ENCODE measurements at regions not wholly inside any gene's neighbourhood (a gene's known extent, or its start where the extent isn't known, plus 50 kb on each side); places are given as distances from the start of the nearest gene placed in this dataset.

DNA sequence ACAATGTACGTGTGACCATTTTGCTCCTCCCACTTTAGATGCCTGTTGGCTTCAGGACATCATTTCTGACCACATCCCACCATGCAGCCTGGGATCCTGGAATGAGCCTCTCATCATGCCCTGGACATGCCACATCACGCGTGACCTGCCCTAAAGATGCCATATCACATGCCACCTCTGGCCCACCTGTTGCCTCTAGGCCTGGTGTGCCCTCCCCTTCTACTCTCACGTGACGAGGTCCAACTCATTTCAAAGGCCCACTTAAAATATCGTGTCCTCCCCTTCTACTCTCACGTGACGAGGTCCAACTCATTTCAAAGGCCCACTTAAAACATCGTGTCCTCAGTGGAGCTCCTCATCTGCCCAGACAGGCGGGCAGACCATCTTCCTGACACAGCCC, 254.9 kb downstream of the TEX36 start:
- Histone ChIP-seq H2AFZ (ENCODE audit: low read depth) (no peak overlapping the region), H3K4me3 (ENCODE audit: low read depth in 2 of 2, low read length in 1 of 2) (no peak overlapping the region), H3K27ac (ENCODE audit: low read depth in 2 of 2, low read length in 1 of 2) (no peak overlapping the region), H3K36me3 (replicated peaks in 1 of 2; ENCODE audit: control insufficient read depth in 1 of 2, insufficient read depth in 2 of 2, low read length in 1 of 2) (peaks cover 0 to 5% of the 10 kb centered on the region in 2 experiments), H3K4me2 (no peak overlapping the region), H3K9me2 (0 out of 2 replicates have a peak, but pooled peaks cover 5% of the 10 kb centered on the region), H4K20me1 (ENCODE audit: insufficient read depth) (no peaks in the 10 kb centered on the region), H3F3A (replicated peaks; ENCODE audit: insufficient read depth) (no peaks in the 10 kb centered on the region), H3K9ac (no peak overlapping the region), H3K4me1 (ENCODE audit: control insufficient read depth in 1 of 2, insufficient read depth in 2 of 2, low read depth in 1 of 2, low read length in 1 of 2) (no peaks in the 10 kb centered on the region), H3K27me3 (ENCODE audit: insufficient read depth) (no peaks in the 10 kb centered on the region), H3K79me2 (ENCODE audit: insufficient read depth) (no peaks in the 10 kb centered on the region), H3K9me3 (0 out of 2 replicates have a peak, but pooled peaks cover 7% of the 10 kb centered on the region)
- no peak for DNase-seq
- WGBS (ENCODE audit: low lambda C conversion rate): 38% methylated on average over 10 of the region's 10 CpGs
- TF ChIP-seq, protein P1, sequence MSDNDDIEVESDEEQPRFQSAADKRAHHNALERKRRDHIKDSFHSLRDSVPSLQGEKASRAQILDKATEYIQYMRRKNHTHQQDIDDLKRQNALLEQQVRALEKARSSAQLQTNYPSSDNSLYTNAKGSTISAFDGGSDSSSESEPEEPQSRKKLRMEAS (IDR thresholded peaks at IDR 0.05; ENCODE audit: low read depth): no peak
- TF ChIP-seq EZH2phosphoT487 (IDR thresholded peaks at IDR 0.05; ENCODE audit: borderline replicate concordance, low read depth): no peak
- TF ChIP-seq, protein P2, sequence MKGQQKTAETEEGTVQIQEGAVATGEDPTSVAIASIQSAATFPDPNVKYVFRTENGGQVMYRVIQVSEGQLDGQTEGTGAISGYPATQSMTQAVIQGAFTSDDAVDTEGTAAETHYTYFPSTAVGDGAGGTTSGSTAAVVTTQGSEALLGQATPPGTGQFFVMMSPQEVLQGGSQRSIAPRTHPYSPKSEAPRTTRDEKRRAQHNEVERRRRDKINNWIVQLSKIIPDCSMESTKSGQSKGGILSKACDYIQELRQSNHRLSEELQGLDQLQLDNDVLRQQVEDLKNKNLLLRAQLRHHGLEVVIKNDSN (IDR thresholded peaks at IDR 0.05; ENCODE audit: borderline replicate concordance, low read depth): no peak
- TF ChIP-seq, protein P3, sequence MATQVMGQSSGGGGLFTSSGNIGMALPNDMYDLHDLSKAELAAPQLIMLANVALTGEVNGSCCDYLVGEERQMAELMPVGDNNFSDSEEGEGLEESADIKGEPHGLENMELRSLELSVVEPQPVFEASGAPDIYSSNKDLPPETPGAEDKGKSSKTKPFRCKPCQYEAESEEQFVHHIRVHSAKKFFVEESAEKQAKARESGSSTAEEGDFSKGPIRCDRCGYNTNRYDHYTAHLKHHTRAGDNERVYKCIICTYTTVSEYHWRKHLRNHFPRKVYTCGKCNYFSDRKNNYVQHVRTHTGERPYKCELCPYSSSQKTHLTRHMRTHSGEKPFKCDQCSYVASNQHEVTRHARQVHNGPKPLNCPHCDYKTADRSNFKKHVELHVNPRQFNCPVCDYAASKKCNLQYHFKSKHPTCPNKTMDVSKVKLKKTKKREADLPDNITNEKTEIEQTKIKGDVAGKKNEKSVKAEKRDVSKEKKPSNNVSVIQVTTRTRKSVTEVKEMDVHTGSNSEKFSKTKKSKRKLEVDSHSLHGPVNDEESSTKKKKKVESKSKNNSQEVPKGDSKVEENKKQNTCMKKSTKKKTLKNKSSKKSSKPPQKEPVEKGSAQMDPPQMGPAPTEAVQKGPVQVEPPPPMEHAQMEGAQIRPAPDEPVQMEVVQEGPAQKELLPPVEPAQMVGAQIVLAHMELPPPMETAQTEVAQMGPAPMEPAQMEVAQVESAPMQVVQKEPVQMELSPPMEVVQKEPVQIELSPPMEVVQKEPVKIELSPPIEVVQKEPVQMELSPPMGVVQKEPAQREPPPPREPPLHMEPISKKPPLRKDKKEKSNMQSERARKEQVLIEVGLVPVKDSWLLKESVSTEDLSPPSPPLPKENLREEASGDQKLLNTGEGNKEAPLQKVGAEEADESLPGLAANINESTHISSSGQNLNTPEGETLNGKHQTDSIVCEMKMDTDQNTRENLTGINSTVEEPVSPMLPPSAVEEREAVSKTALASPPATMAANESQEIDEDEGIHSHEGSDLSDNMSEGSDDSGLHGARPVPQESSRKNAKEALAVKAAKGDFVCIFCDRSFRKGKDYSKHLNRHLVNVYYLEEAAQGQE (IDR thresholded peaks at IDR 0.05; ENCODE audit: low read depth, low read length): no peak
- no peak for TF ChIP-seq EP300 (IDR thresholded peaks at IDR 0.05; ENCODE audit: borderline replicate concordance in 1 of 2, low read depth in 1 of 2, low read length in 1 of 2)
- no peak for TF ChIP-seq TCF12 (IDR thresholded peaks at IDR 0.05)
- no peak for TF ChIP-seq FOSL2 (IDR thresholded peaks at IDR 0.05; ENCODE audit: borderline replicate concordance, low read depth)
- TF ChIP-seq, protein P4, sequence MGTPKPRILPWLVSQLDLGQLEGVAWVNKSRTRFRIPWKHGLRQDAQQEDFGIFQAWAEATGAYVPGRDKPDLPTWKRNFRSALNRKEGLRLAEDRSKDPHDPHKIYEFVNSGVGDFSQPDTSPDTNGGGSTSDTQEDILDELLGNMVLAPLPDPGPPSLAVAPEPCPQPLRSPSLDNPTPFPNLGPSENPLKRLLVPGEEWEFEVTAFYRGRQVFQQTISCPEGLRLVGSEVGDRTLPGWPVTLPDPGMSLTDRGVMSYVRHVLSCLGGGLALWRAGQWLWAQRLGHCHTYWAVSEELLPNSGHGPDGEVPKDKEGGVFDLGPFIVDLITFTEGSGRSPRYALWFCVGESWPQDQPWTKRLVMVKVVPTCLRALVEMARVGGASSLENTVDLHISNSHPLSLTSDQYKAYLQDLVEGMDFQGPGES (IDR thresholded peaks at IDR 0.05; ENCODE audit: low read depth, low read length): no peak
- TF ChIP-seq NRF1 (IDR thresholded peaks at IDR 0.05; ENCODE audit: low read depth, low read length): no peak
- no peak for TF ChIP-seq YY1 (IDR thresholded peaks at IDR 0.05; ENCODE audit: low read depth)
- TF ChIP-seq RFX5 (IDR thresholded peaks at IDR 0.05; ENCODE audit: low read length): no peak
- no peak for TF ChIP-seq TAF1 (IDR thresholded peaks at IDR 0.05; ENCODE audit: borderline replicate concordance, low read depth, low read length)
- TF ChIP-seq MEF2A (IDR thresholded peaks at IDR 0.05; ENCODE audit: borderline replicate concordance, low read depth): no peak
- TF ChIP-seq, protein P5, sequence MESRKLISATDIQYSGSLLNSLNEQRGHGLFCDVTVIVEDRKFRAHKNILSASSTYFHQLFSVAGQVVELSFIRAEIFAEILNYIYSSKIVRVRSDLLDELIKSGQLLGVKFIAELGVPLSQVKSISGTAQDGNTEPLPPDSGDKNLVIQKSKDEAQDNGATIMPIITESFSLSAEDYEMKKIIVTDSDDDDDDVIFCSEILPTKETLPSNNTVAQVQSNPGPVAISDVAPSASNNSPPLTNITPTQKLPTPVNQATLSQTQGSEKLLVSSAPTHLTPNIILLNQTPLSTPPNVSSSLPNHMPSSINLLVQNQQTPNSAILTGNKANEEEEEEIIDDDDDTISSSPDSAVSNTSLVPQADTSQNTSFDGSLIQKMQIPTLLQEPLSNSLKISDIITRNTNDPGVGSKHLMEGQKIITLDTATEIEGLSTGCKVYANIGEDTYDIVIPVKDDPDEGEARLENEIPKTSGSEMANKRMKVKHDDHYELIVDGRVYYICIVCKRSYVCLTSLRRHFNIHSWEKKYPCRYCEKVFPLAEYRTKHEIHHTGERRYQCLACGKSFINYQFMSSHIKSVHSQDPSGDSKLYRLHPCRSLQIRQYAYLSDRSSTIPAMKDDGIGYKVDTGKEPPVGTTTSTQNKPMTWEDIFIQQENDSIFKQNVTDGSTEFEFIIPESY (IDR thresholded peaks at IDR 0.05; ENCODE audit: borderline replicate concordance, low read depth): no peak
- TF ChIP-seq, protein P6, sequence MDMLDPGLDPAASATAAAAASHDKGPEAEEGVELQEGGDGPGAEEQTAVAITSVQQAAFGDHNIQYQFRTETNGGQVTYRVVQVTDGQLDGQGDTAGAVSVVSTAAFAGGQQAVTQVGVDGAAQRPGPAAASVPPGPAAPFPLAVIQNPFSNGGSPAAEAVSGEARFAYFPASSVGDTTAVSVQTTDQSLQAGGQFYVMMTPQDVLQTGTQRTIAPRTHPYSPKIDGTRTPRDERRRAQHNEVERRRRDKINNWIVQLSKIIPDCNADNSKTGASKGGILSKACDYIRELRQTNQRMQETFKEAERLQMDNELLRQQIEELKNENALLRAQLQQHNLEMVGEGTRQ (IDR thresholded peaks at IDR 0.05; ENCODE audit: borderline replicate concordance, low read depth, low read length): no peak
- TF ChIP-seq, protein P7, sequence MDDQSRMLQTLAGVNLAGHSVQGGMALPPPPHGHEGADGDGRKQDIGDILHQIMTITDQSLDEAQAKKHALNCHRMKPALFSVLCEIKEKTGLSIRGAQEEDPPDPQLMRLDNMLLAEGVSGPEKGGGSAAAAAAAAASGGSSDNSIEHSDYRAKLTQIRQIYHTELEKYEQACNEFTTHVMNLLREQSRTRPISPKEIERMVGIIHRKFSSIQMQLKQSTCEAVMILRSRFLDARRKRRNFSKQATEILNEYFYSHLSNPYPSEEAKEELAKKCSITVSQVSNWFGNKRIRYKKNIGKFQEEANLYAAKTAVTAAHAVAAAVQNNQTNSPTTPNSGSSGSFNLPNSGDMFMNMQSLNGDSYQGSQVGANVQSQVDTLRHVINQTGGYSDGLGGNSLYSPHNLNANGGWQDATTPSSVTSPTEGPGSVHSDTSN (IDR thresholded peaks at IDR 0.05): no peak
- no peak for TF ChIP-seq CHD2 (IDR thresholded peaks at IDR 0.05; ENCODE audit: low read length, partially characterized antibody)
- no peak for TF ChIP-seq GABPA (IDR thresholded peaks at IDR 0.05; ENCODE audit: low read depth)
- TF ChIP-seq ELF1 (IDR thresholded peaks at IDR 0.05): no peak
- no peak for TF ChIP-seq FOXM1 (IDR thresholded peaks at IDR 0.05; ENCODE audit: low read depth)
- POLR2A ChIA-PET: no interaction called here
- CTCF ChIA-PET: no interaction called here

All from SK-N-SH (cell line).